Endodermal cell (in vitro differentiated cells): ENCODE measurements at regions not wholly inside any gene's neighbourhood (a gene's known extent, or its start where the extent isn't known, plus 50 kb on each side); places are given as distances from the start of the nearest gene placed in this dataset.

Experiments used
- DNase-seq: peaks from one replicate; pipeline ENCODE4 v3.0.0-alpha.2; 2017
- H3K27ac ChIP-seq: 2 replicates; pipeline ENCODE4 v1.5.1; 2013; ENCODE audit warnings: mild to moderate bottlenecking, low read depth, low read length, moderate library complexity
- H3K27me3 ChIP-seq: 2 replicates; pipeline ENCODE4 v1.6.1; 2013; ENCODE audit warnings: mild to moderate bottlenecking, low read length, moderate library complexity; ENCODE audit not compliant: insufficient read depth, control insufficient read depth, poor library complexity, severe bottlenecking
- H3K36me3 ChIP-seq: 2 replicates; pipeline ENCODE4 v1.7.0; 2013; ENCODE audit warnings: mild to moderate bottlenecking, low read length, moderate library complexity; ENCODE audit not compliant: control insufficient read depth, insufficient read depth
- H3K4me1 ChIP-seq: one replicate; pipeline ENCODE4 v1.7.0; 2013; ENCODE audit warnings: low read length; ENCODE audit not compliant: control insufficient read depth, insufficient read depth
- H3K4me3 ChIP-seq: 2 replicates; pipeline ENCODE4 v1.5.1; 2013; ENCODE audit warnings: mild to moderate bottlenecking, low read length, moderate library complexity
- H3K9ac ChIP-seq: 2 replicates; pipeline ENCODE4 v1.6.1; 2013; ENCODE audit warnings: mild to moderate bottlenecking, low read length, moderate library complexity; ENCODE audit not compliant: poor library complexity, severe bottlenecking; ENCODE audit errors: extremely low read depth
- H3K9me3 ChIP-seq: 2 replicates; pipeline ENCODE4 v1.6.1; 2013; ENCODE audit warnings: mild to moderate bottlenecking, low read length, moderate library complexity; ENCODE audit not compliant: control insufficient read depth
- H3K27ac Mint-ChIP-seq: 2 replicates; pipeline ENCODE4 v1.8.0; 2020; ENCODE audit warnings: mixed read lengths
- H3K27me3 Mint-ChIP-seq: 2 replicates; pipeline ENCODE4 v1.8.0; 2021; ENCODE audit warnings: mild to moderate bottlenecking, mixed read lengths; ENCODE audit not compliant: insufficient read depth
- H3K36me3 Mint-ChIP-seq: 2 replicates; pipeline ENCODE4 v1.8.0; 2020; ENCODE audit warnings: low read depth, mixed read lengths
- H3K4me1 Mint-ChIP-seq: 2 replicates; pipeline ENCODE4 v1.8.0; 2020; ENCODE audit warnings: mixed read lengths
- H3K4me3 Mint-ChIP-seq: 2 replicates; pipeline ENCODE4 v1.8.0; 2020; ENCODE audit warnings: mild to moderate bottlenecking, moderate library complexity, mixed read lengths
- H3K9me3 Mint-ChIP-seq: 2 replicates; pipeline ENCODE4 v1.8.0; 2020; ENCODE audit warnings: mild to moderate bottlenecking, mixed read lengths
- WGBS, 2 experiments: methylation state at CpG; one replicate each; pipeline versions ENCODE4 v1.1.5 to v1.1.7; 2013; ENCODE audit warnings: missing lambda C conversion rate in 2 of 2, mixed read lengths in 1 of 2; ENCODE audit not compliant: insufficient coverage in 1 of 2, insufficient read length in 1 of 2; 5-methylcytosine and 5-hydroxymethylcytosine counted together
- TF ChIP-seq, protein P1 (sequence below): fragments of 200-600 bp; sonication (generic); conservative IDR thresholded peaks from 2 replicates; pipeline ENCODE4 v1.5.0; 2021; ENCODE audit warnings: antibody characterized with exemption, mild to moderate bottlenecking

GRCh38 chr18:42245137-42245536 lies 290.1 kb downstream of the PIK3C3 start:
- no peak overlapping the region for H3K27ac ChIP-seq
- Mint-ChIP-seq H3K27me3 (no peaks in the 10 kb centered on the region), H3K27ac (no peak overlapping the region), H3K36me3 (no peaks in the 10 kb centered on the region), H3K4me3 (no peak overlapping the region), H3K4me1 (no peaks in the 10 kb centered on the region), H3K9me3 (no peaks in the 10 kb centered on the region)
- 97% methylated on average over 4 of the region's 4 CpGs; no CpG with 5 or more reads in 1 of the 2 experiments for WGBS, 2 experiments
- H3K9ac ChIP-seq = no peak overlapping the region
- no peaks in the 10 kb centered on the region for H3K27me3 ChIP-seq
- H3K4me1 ChIP-seq = no peaks in the 10 kb centered on the region
- H3K36me3 ChIP-seq = no peaks in the 10 kb centered on the region
- H3K4me3 ChIP-seq = no peak overlapping the region
- DNase-seq = no peak
- TF ChIP-seq, protein P1, sequence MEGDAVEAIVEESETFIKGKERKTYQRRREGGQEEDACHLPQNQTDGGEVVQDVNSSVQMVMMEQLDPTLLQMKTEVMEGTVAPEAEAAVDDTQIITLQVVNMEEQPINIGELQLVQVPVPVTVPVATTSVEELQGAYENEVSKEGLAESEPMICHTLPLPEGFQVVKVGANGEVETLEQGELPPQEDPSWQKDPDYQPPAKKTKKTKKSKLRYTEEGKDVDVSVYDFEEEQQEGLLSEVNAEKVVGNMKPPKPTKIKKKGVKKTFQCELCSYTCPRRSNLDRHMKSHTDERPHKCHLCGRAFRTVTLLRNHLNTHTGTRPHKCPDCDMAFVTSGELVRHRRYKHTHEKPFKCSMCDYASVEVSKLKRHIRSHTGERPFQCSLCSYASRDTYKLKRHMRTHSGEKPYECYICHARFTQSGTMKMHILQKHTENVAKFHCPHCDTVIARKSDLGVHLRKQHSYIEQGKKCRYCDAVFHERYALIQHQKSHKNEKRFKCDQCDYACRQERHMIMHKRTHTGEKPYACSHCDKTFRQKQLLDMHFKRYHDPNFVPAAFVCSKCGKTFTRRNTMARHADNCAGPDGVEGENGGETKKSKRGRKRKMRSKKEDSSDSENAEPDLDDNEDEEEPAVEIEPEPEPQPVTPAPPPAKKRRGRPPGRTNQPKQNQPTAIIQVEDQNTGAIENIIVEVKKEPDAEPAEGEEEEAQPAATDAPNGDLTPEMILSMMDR = no peak
- no peaks in the 10 kb centered on the region for H3K9me3 ChIP-seq

- Histone ChIP-seq H3K36me3 (no peaks in the 10 kb centered on the region), H3K27ac (no peak overlapping the region), H3K4me3 (no peak overlapping the region), H3K4me1 (peaks cover 3% of the 10 kb centered on the region), H3K27me3 (no peaks in the 10 kb centered on the region), H3K9me3 (no peaks in the 10 kb centered on the region), H3K9ac (no peak overlapping the region)
- WGBS, 2 experiments = 94 to 96% methylated on average over 2 to 5 of the region's 5 CpGs
- Mint-ChIP-seq H3K27ac (no peak overlapping the region), H3K4me3 (no peak overlapping the region), H3K4me1 (peaks cover 6% of the 10 kb centered on the region), H3K27me3 (no peaks in the 10 kb centered on the region), H3K36me3 (no peaks in the 10 kb centered on the region), H3K9me3 (no peaks in the 10 kb centered on the region)
- TF ChIP-seq, protein P1 = no peak
- DNase-seq = no peak
Measured at GRCh38 chr18:42255908-42256765, 301.1 kb downstream of the PIK3C3 start.

DNA sequence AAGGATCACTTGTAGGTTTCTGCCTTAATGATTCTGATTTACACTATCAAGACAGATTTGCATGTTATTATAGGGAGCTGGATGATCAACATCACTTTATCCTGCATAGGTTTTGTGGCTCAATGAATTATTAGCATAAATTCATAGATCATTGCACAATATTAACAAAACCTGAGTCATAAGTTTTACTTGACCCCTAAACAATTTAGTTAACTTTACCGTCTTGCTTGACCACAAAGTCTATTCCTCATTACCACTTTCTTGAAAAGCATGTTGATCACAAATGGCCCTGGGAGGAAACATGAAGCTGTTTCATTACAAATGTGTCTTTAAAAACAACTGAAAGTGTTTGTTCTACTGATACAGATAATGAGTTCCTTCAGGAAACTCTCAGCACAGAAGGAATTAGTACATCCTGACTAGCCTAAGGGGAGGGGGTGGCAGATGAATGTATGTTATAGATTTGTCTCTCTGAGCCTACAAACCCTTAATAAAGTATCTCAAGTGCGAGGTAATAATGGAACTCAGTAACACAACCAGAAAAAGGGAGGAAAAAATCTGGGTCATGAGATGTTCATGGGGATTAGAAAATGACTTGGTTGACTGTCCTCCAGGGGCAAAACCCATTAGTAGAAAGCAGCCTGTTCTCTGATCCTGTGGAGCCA lies 303.4 kb downstream of the PIK3C3 start:
- no peaks in the 10 kb centered on the region for H3K36me3 ChIP-seq
- H3K27me3 Mint-ChIP-seq = no peaks in the 10 kb centered on the region
- no peaks in the 10 kb centered on the region for H3K9me3 Mint-ChIP-seq
- peaks cover 3% of the 10 kb centered on the region for H3K4me1 ChIP-seq
- H3K27ac Mint-ChIP-seq = no peak overlapping the region
- TF ChIP-seq, protein P1 = no peak
- no peak for DNase-seq
- no peaks in the 10 kb centered on the region for H3K36me3 Mint-ChIP-seq
- WGBS, 2 experiments = 96% methylated on average over 2 of the region's 2 CpGs; no CpG with 5 or more reads in 1 of the 2 experiments
- H3K27me3 ChIP-seq = no peaks in the 10 kb centered on the region
- H3K9me3 ChIP-seq = no peaks in the 10 kb centered on the region
- peaks cover 10% of the 10 kb centered on the region for H3K4me1 Mint-ChIP-seq
- H3K27ac ChIP-seq = no peak overlapping the region
- no peak overlapping the region for H3K4me3 ChIP-seq
- H3K9ac ChIP-seq = no peak overlapping the region
- H3K4me3 Mint-ChIP-seq = no peak overlapping the region
